GM21423 (cell line): ENCODE measurements at regions not wholly inside any gene's neighbourhood (a gene's known extent, or its start where the extent isn't known, plus 50 kb on each side); places are given as distances from the start of the nearest gene placed in this dataset.
"Not testable (repeated sequence)": the region's sequence is repeated elsewhere in the genome, so short reads cannot be mapped to it uniquely, and the experiment has no call there.

Source experiments
- ATAC-seq: cut with Tn5 transposase; IDR thresholded peaks from one replicate; pipeline ENCODE4 v1.9.1; 2021; ENCODE audit warnings: mild to moderate bottlenecking, moderate library complexity; ENCODE audit not compliant: unreplicated experiment

GRCh38 chr1:168422203-168422847 is 121.5 kb downstream of the XCL2 start:
- ATAC-seq = no peak

- ATAC-seq = no peak
Observed at GRCh38 chr1:168421399-168422004, 122.3 kb downstream of the XCL2 start.

- ATAC-seq = no peak
Observed at GRCh38 chr1:168420177-168420576, 123.6 kb downstream of the XCL2 start.

- no peak for ATAC-seq
Observed at GRCh38 chr1:168419736-168420135, 124.1 kb downstream of the XCL2 start.

- no peak for ATAC-seq
Observed at GRCh38 chr1:168416220-168416619, 127.6 kb downstream of the XCL2 start.

- no peak for ATAC-seq
Observed at GRCh38 chr1:168414914-168415313, 128.9 kb downstream of the XCL2 start.

- no peak for ATAC-seq
Observed at GRCh38 chr1:168410464-168410863, 129.8 kb downstream of the TBX19 start.

- ATAC-seq = no peak
Observed at GRCh38 chr1:168408884-168409283, 128.2 kb downstream of the TBX19 start.

- no peak for ATAC-seq
Observed at GRCh38 chr1:168408539-168408865, 127.8 kb downstream of the TBX19 start.

GRCh38 chr1:168407832-168408538 is 127.3 kb downstream of the TBX19 start:
- no peak for ATAC-seq

- ATAC-seq = no peak
Observed at GRCh38 chr1:168405906-168406549, 125.4 kb downstream of the TBX19 start.

GRCh38 chr1:168403140-168403539 is 122.5 kb downstream of the TBX19 start:
- no peak for ATAC-seq

- ATAC-seq = not testable (repeated sequence)
Observed at GRCh38 chr1:168402466-168402865, 121.8 kb downstream of the TBX19 start.

GRCh38 chr1:168401341-168401740 is 120.7 kb downstream of the TBX19 start:
- no peak for ATAC-seq

GRCh38 chr1:168400139-168400538 is 119.5 kb downstream of the TBX19 start:
- no peak for ATAC-seq

- ATAC-seq = no peak
Observed at GRCh38 chr1:168397806-168398205, 117.1 kb downstream of the TBX19 start.

- ATAC-seq = no peak
Observed at GRCh38 chr1:168396940-168397684, 116.4 kb downstream of the TBX19 start.

GRCh38 chr1:168396508-168396907 is 115.8 kb downstream of the TBX19 start:
- no peak for ATAC-seq

GRCh38 chr1:168394858-168395257 is 114.2 kb downstream of the TBX19 start:
- no peak for ATAC-seq

- ATAC-seq = no peak
Observed at GRCh38 chr1:168392958-168393549, 112.4 kb downstream of the TBX19 start.
